Stimulated activated naive B cell treated with anti-CD40 and anti-IgM and Interleukin-4, amounts not matched to agents 10 μg/mL and 1 μg/mL and 100 μg/mL, for 72 hours (primary cell): ENCODE measurements at regions not wholly inside any gene's neighbourhood (a gene's known extent, or its start where the extent isn't known, plus 50 kb on each side); places are given as distances from the start of the nearest gene placed in this dataset.

ENCODE experiments used
- ATAC-seq, 2 donors: fragments of 150-1000 bp; cut with Tn5 transposase; replicated peaks; 2 replicates each; pipeline ENCODE4 v1.10.0; 2021; ENCODE audit warnings: moderate library complexity in 1 of 2
- DNase-seq: peaks from one replicate; pipeline ENCODE4 v3.0.0; 2021
- H3K27ac Mint-ChIP-seq: one replicate; pipeline ENCODE4 v1.8.0; 2022; ENCODE audit warnings: mild to moderate bottlenecking, mixed read lengths
- H3K27me3 Mint-ChIP-seq, 2 donors: one replicate each; pipeline ENCODE4 v1.8.0; 2022; ENCODE audit warnings: mixed read lengths in 2 of 2
- H3K36me3 Mint-ChIP-seq, 2 donors: one replicate each; pipeline ENCODE4 v1.8.0; 2022; ENCODE audit warnings: mixed read lengths in 2 of 2, mild to moderate bottlenecking in 1 of 2
- H3K4me1 Mint-ChIP-seq, 2 donors: one replicate each; pipeline ENCODE4 v1.8.0; 2022; ENCODE audit warnings: mixed read lengths in 2 of 2, mild to moderate bottlenecking in 1 of 2
- H3K4me3 Mint-ChIP-seq, 2 donors: one replicate each; pipeline ENCODE4 v1.8.0; 2022; ENCODE audit warnings: mild to moderate bottlenecking in 2 of 2, mixed read lengths in 2 of 2, moderate library complexity in 1 of 2
- H3K9me3 Mint-ChIP-seq, 2 donors: one replicate each; pipeline ENCODE4 v1.8.0; 2022; ENCODE audit warnings: mixed read lengths in 2 of 2, mild to moderate bottlenecking in 1 of 2

GRCh38 chr7:49137978-49138377 is 213.6 kb downstream of the CDC14C start:
- no peaks in the 10 kb centered on the region for H3K36me3 Mint-ChIP-seq
- H3K27ac Mint-ChIP-seq, result no peak overlapping the region
- H3K4me3 Mint-ChIP-seq, result no peak overlapping the region
- no peak for ATAC-seq
- H3K9me3 Mint-ChIP-seq, result peaks cover 0 to 1% of the 10 kb centered on the region in 2 donors
- no peaks in the 10 kb centered on the region for H3K4me1 Mint-ChIP-seq
- DNase-seq, result no peak
- H3K27me3 Mint-ChIP-seq, result no peaks in the 10 kb centered on the region

- H3K4me3 Mint-ChIP-seq, result no peak overlapping the region
- ATAC-seq (no peak), DNase-seq (no peak)
- no peaks in the 10 kb centered on the region for H3K4me1 Mint-ChIP-seq
- no peak overlapping the region for H3K27ac Mint-ChIP-seq
- H3K27me3 Mint-ChIP-seq, result no peaks in the 10 kb centered on the region
- H3K36me3 Mint-ChIP-seq, result no peaks in the 10 kb centered on the region
- H3K9me3 Mint-ChIP-seq, result peaks cover 0 to 8% of the 10 kb centered on the region in 2 donors
Observed at GRCh38 chr7:49150486-49150885, 226.1 kb downstream of the CDC14C start.

- H3K27ac Mint-ChIP-seq, result no peak overlapping the region
- H3K9me3 Mint-ChIP-seq, result peaks cover 0 to 6% of the 10 kb centered on the region in 2 donors
- no peak for ATAC-seq
- H3K27me3 Mint-ChIP-seq, result no peaks in the 10 kb centered on the region
- no peaks in the 10 kb centered on the region for H3K4me1 Mint-ChIP-seq
- no peak overlapping the region for H3K4me3 Mint-ChIP-seq
- H3K36me3 Mint-ChIP-seq, result no peaks in the 10 kb centered on the region
- no peak for DNase-seq
Observed at GRCh38 chr7:49151146-49151545, 226.8 kb downstream of the CDC14C start.

- Mint-ChIP-seq H3K27ac (no peak overlapping the region), H3K27me3 (no peaks in the 10 kb centered on the region), H3K36me3 (no peaks in the 10 kb centered on the region), H3K9me3 (peaks cover 0 to 6% of the 10 kb centered on the region in 2 donors), H3K4me3 (no peak overlapping the region), H3K4me1 (no peaks in the 10 kb centered on the region)
- DNase-seq (no peak), ATAC-seq (no peak)
Observed at GRCh38 chr7:49158321-49158720, 234.0 kb downstream of the CDC14C start.

- Mint-ChIP-seq H3K4me3 (no peak overlapping the region), H3K36me3 (no peaks in the 10 kb centered on the region)
- ATAC-seq, result no peak
Observed at GRCh38 chr7:49159536-49159935, 235.2 kb downstream of the CDC14C start.

GRCh38 chr7:49166441-49166840 is 242.1 kb downstream of the CDC14C start:
- no peak for DNase-seq
- Mint-ChIP-seq H3K27ac (no peak overlapping the region), H3K9me3 (no peaks in the 10 kb centered on the region), H3K27me3 (no peaks in the 10 kb centered on the region), H3K4me3 (no peak overlapping the region), H3K36me3 (no peaks in the 10 kb centered on the region), H3K4me1 (no peaks in the 10 kb centered on the region)
- ATAC-seq, result no peak

More at GRCh38 chr7:49159536-49159935, 235.2 kb downstream of the CDC14C start:
- Mint-ChIP-seq H3K9me3 (peaks cover 0 to 6% of the 10 kb centered on the region in 2 donors), H3K27me3 (no peaks in the 10 kb centered on the region), H3K27ac (no peak overlapping the region), H3K4me1 (no peaks in the 10 kb centered on the region)
- no peak for DNase-seq

- Mint-ChIP-seq H3K4me1 (no peaks in the 10 kb centered on the region), H3K27ac (no peak overlapping the region), H3K27me3 (no peaks in the 10 kb centered on the region), H3K4me3 (no peak overlapping the region), H3K9me3 (no peaks in the 10 kb centered on the region), H3K36me3 (no peaks in the 10 kb centered on the region)
- DNase-seq, result no peak
- peak; percentile 39 to 51 for ATAC-seq
Observed at GRCh38 chr7:49172639-49173038, 248.3 kb downstream of the CDC14C start.

GRCh38 chr7:49174396-49174795 is 250.0 kb downstream of the CDC14C start:
- no peaks in the 10 kb centered on the region for H3K9me3 Mint-ChIP-seq
- DNase-seq (no peak), ATAC-seq (no peak)
- H3K27me3 Mint-ChIP-seq, result no peaks in the 10 kb centered on the region
- no peaks in the 10 kb centered on the region for H3K36me3 Mint-ChIP-seq
- no peak overlapping the region for H3K4me3 Mint-ChIP-seq
- H3K27ac Mint-ChIP-seq, result no peak overlapping the region
- H3K4me1 Mint-ChIP-seq, result no peaks in the 10 kb centered on the region

GRCh38 chr7:49187543-49188268 is 263.4 kb downstream of the CDC14C start:
- ATAC-seq, result peak in 1 of 2 donors; percentile 3
- no peaks in the 10 kb centered on the region for H3K36me3 Mint-ChIP-seq
- no peak overlapping the region for H3K27ac Mint-ChIP-seq
- H3K4me1 Mint-ChIP-seq, result no peaks in the 10 kb centered on the region
- H3K27me3 Mint-ChIP-seq, result no peaks in the 10 kb centered on the region
- no peak overlapping the region for H3K4me3 Mint-ChIP-seq
- peaks cover 0 to 2% of the 10 kb centered on the region in 2 donors for H3K9me3 Mint-ChIP-seq
- DNase-seq, result no peak

- H3K4me3 Mint-ChIP-seq, result no peak overlapping the region
- ATAC-seq (no peak), DNase-seq (no peak)
- H3K9me3 Mint-ChIP-seq, result peaks cover 0 to 11% of the 10 kb centered on the region in 2 donors
- H3K27me3 Mint-ChIP-seq, result no peaks in the 10 kb centered on the region
- no peaks in the 10 kb centered on the region for H3K4me1 Mint-ChIP-seq
- no peak overlapping the region for H3K27ac Mint-ChIP-seq
- no peaks in the 10 kb centered on the region for H3K36me3 Mint-ChIP-seq
Observed at GRCh38 chr7:49228426-49229098, 304.2 kb downstream of the CDC14C start.

GRCh38 chr7:49229246-49229645 is 304.9 kb downstream of the CDC14C start:
- ATAC-seq (no peak), DNase-seq (no peak)
- H3K4me3 Mint-ChIP-seq, result no peak overlapping the region
- peaks cover 0 to 11% of the 10 kb centered on the region in 2 donors for H3K9me3 Mint-ChIP-seq
- no peak overlapping the region for H3K27ac Mint-ChIP-seq
- no peaks in the 10 kb centered on the region for H3K4me1 Mint-ChIP-seq
- no peaks in the 10 kb centered on the region for H3K27me3 Mint-ChIP-seq
- H3K36me3 Mint-ChIP-seq, result no peaks in the 10 kb centered on the region

- H3K4me1 Mint-ChIP-seq, result no peaks in the 10 kb centered on the region
- H3K36me3 Mint-ChIP-seq, result no peaks in the 10 kb centered on the region
- peaks cover 8 to 12% of the 10 kb centered on the region in 2 donors for H3K9me3 Mint-ChIP-seq
- DNase-seq (no peak), ATAC-seq (no peak)
- no peak overlapping the region for H3K4me3 Mint-ChIP-seq
- H3K27ac Mint-ChIP-seq, result no peak overlapping the region
- H3K27me3 Mint-ChIP-seq, result no peaks in the 10 kb centered on the region
Observed at GRCh38 chr7:49243521-49243920, 319.2 kb downstream of the CDC14C start.

- Mint-ChIP-seq H3K36me3 (no peaks in the 10 kb centered on the region), H3K27me3 (no peaks in the 10 kb centered on the region), H3K4me3 (no peak overlapping the region), H3K9me3 (peaks cover 0 to 6% of the 10 kb centered on the region in 2 donors), H3K4me1 (no peaks in the 10 kb centered on the region), H3K27ac (no peak overlapping the region)
- DNase-seq (no peak), ATAC-seq (no peak)
Observed at GRCh38 chr7:49244543-49244942, 320.2 kb downstream of the CDC14C start.

GRCh38 chr7:49245062-49245461 is 320.7 kb downstream of the CDC14C start:
- Mint-ChIP-seq H3K9me3 (peaks cover 0 to 4% of the 10 kb centered on the region in 2 donors), H3K27me3 (no peaks in the 10 kb centered on the region), H3K36me3 (no peaks in the 10 kb centered on the region), H3K27ac (no peak overlapping the region), H3K4me1 (no peaks in the 10 kb centered on the region), H3K4me3 (no peak overlapping the region)
- no peak for ATAC-seq
- DNase-seq, result no peak

GRCh38 chr7:49247759-49248158 is 323.4 kb downstream of the CDC14C start:
- no peak overlapping the region for H3K27ac Mint-ChIP-seq
- DNase-seq (no peak), ATAC-seq (no peak)
- no peak overlapping the region for H3K4me3 Mint-ChIP-seq
- H3K27me3 Mint-ChIP-seq, result no peaks in the 10 kb centered on the region
- no peaks in the 10 kb centered on the region for H3K36me3 Mint-ChIP-seq
- H3K9me3 Mint-ChIP-seq, result peaks cover 0 to 4% of the 10 kb centered on the region in 2 donors
- no peaks in the 10 kb centered on the region for H3K4me1 Mint-ChIP-seq
